Activated CD8-positive, alpha-beta memory T cell treated with anti-CD3 and anti-CD28 coated beads for 36 hours (primary cell): ENCODE measurements at regions not wholly inside any gene's neighbourhood (a gene's known extent, or its start where the extent isn't known, plus 50 kb on each side); places are given as distances from the start of the nearest gene placed in this dataset.

Experiments
- CTCF ChIA-PET: fragments of 350-600 bp; sonication (Branson Sonifier 250); formaldehyde crosslinking; loops from one replicate; lab custom pipeline; 2021; ENCODE audit warnings: antibody characterized with exemption; lab: Charles Lee
- POLR2A ChIA-PET: fragments of 350-600 bp; sonication (Branson Sonifier 250); formaldehyde crosslinking; loops from one replicate; lab custom pipeline; 2021; ENCODE audit warnings: antibody characterized with exemption; lab: Charles Lee

GRCh38 chr20:47876311-47877088 lies 91.2 kb upstream of the SULF2 start:
- POLR2A ChIA-PET: no interaction called here
- CTCF ChIA-PET: no interaction called here

- ChIA-PET POLR2A (no interaction called here), CTCF (no interaction called here)
Observed at GRCh38 chr20:47875297-47876025, 90.2 kb upstream of the SULF2 start.

- ChIA-PET CTCF (no interaction called here), POLR2A (no interaction called here)
Observed at GRCh38 chr20:47872341-47872740, 87.1 kb upstream of the SULF2 start.

- CTCF ChIA-PET: no interaction called here
- POLR2A ChIA-PET: no interaction called here
Observed at GRCh38 chr20:47870475-47870874, 85.2 kb upstream of the SULF2 start.

GRCh38 chr20:47868744-47869143 lies 83.5 kb upstream of the SULF2 start:
- CTCF ChIA-PET: no interaction called here
- POLR2A ChIA-PET: no interaction called here

GRCh38 chr20:47868236-47868635 lies 83.0 kb upstream of the SULF2 start:
- CTCF ChIA-PET: no interaction called here
- POLR2A ChIA-PET: no interaction called here

GRCh38 chr20:47867831-47868230 lies 82.5 kb upstream of the SULF2 start:
- POLR2A ChIA-PET: no interaction called here
- CTCF ChIA-PET: no interaction called here

GRCh38 chr20:47866480-47866879 lies 81.2 kb upstream of the SULF2 start:
- ChIA-PET POLR2A (no interaction called here), CTCF (no interaction called here)

- CTCF ChIA-PET: no interaction called here
- POLR2A ChIA-PET: no interaction called here
Observed at GRCh38 chr20:47865912-47866311, 80.6 kb upstream of the SULF2 start.

- CTCF ChIA-PET: no interaction called here
- POLR2A ChIA-PET: no interaction called here
Observed at GRCh38 chr20:47865451-47865850, 80.2 kb upstream of the SULF2 start.

GRCh38 chr20:47863981-47864380 lies 78.7 kb upstream of the SULF2 start:
- ChIA-PET POLR2A (no interaction called here), CTCF (no interaction called here)

GRCh38 chr20:47863315-47863965 lies 78.2 kb upstream of the SULF2 start:
- POLR2A ChIA-PET: no interaction called here
- CTCF ChIA-PET: no interaction called here

GRCh38 chr20:47862574-47863240 lies 77.4 kb upstream of the SULF2 start:
- ChIA-PET CTCF (no interaction called here), POLR2A (no interaction called here)

- POLR2A ChIA-PET: no interaction called here
- CTCF ChIA-PET: no interaction called here
Observed at GRCh38 chr20:47861116-47861515, 75.8 kb upstream of the SULF2 start.

GRCh38 chr20:47860049-47860830 lies 75.0 kb upstream of the SULF2 start:
- CTCF ChIA-PET: no interaction called here

GRCh38 chr20:47859278-47859677 lies 74.0 kb upstream of the SULF2 start:
- POLR2A ChIA-PET: no interaction called here
- CTCF ChIA-PET: no interaction called here

More at GRCh38 chr20:47860049-47860830, 75.0 kb upstream of the SULF2 start:
- POLR2A ChIA-PET: no interaction called here

- CTCF ChIA-PET: no interaction called here
- POLR2A ChIA-PET: no interaction called here
Observed at GRCh38 chr20:47857569-47858464, 72.5 kb upstream of the SULF2 start.

GRCh38 chr20:47857187-47857568 lies 71.9 kb upstream of the SULF2 start:
- ChIA-PET POLR2A (no interaction called here), CTCF (no interaction called here)
